Liver (tissue), 7 donors: ENCODE measurements at regions not wholly inside any gene's neighbourhood (a gene's known extent, or its start where the extent isn't known, plus 50 kb on each side); places are given as distances from the start of the nearest gene placed in this dataset.

Experiments used
- DNase-seq: peaks from one replicate; pipeline ENCODE4 v3.0.0-alpha.2; 2017; ENCODE audit warnings: low spot score
- H3K27ac ChIP-seq, 2 donors: one replicate each; pipeline ENCODE4 v1.7.0; 2013; ENCODE audit warnings: inconsistent platforms in 2 of 2, low read length in 2 of 2, control low read depth in 1 of 2, low read depth in 1 of 2, mild to moderate bottlenecking in 1 of 2
- H3K27me3 ChIP-seq, 4 donors: one replicate each; pipeline versions ENCODE4 v1.6.1 to v1.7.0; 2013; ENCODE audit warnings: low read length in 3 of 4, inconsistent platforms in 1 of 4, mild to moderate bottlenecking in 1 of 4, moderate library complexity in 1 of 4; ENCODE audit not compliant: control insufficient read depth in 4 of 4, insufficient read depth in 4 of 4
- H3K36me3 ChIP-seq, 4 donors: one replicate each; pipeline versions ENCODE4 v1.6.1 to v1.7.0; 2013; ENCODE audit warnings: low read length in 3 of 4, mild to moderate bottlenecking in 3 of 4, low read depth in 1 of 4, moderate library complexity in 1 of 4; ENCODE audit not compliant: control insufficient read depth in 4 of 4, insufficient read depth in 3 of 4
- H3K4me1 ChIP-seq, 4 donors: one replicate each; pipeline versions ENCODE4 v1.6.1 to v1.7.0; 2013; ENCODE audit warnings: low read length in 3 of 4, mild to moderate bottlenecking in 3 of 4, moderate library complexity in 1 of 4; ENCODE audit not compliant: control insufficient read depth in 4 of 4, insufficient read depth in 4 of 4
- H3K4me3 ChIP-seq, 3 donors: one replicate each; pipeline versions ENCODE4 v1.6.1 to v1.7.0; 2013; ENCODE audit warnings: low read length in 3 of 3, control low read depth in 1 of 3, low read depth in 1 of 3, mild to moderate bottlenecking in 1 of 3
- H3K9ac ChIP-seq, 2 donors: one replicate each; pipeline ENCODE4 v1.7.0; 2013; ENCODE audit warnings: low read length in 2 of 2, mild to moderate bottlenecking in 2 of 2, moderate library complexity in 2 of 2, control low read depth in 1 of 2, low read depth in 1 of 2
- H3K9me3 ChIP-seq, 4 donors: one replicate each; pipeline versions ENCODE4 v1.6.1 to v1.7.0; 2013; ENCODE audit warnings: low read length in 3 of 4; ENCODE audit not compliant: control insufficient read depth in 4 of 4
- EGR1 ChIP-seq, 2 donors: IDR thresholded peaks; 2 replicates each; pipeline ENCODE4 v1.6.1; 2016 to 2018; ENCODE audit warnings: antibody characterized with exemption in 2 of 2, low read depth in 2 of 2
- HNF4A ChIP-seq, 2 donors: conservative IDR thresholded peaks; 2 replicates each; pipeline ENCODE4 v1.6.1; 2016; ENCODE audit warnings: antibody characterized with exemption in 2 of 2, mild to moderate bottlenecking in 2 of 2
- NR2F2 ChIP-seq: IDR thresholded peaks from 2 replicates; pipeline ENCODE4 v1.6.1; 2016; ENCODE audit warnings: antibody characterized with exemption
- RAD21 ChIP-seq, 2 donors: IDR thresholded peaks; 2 replicates each; pipeline ENCODE4 v1.6.1; 2016; ENCODE audit warnings: antibody characterized with exemption in 2 of 2, mild to moderate bottlenecking in 2 of 2
- RXRA ChIP-seq, 2 donors: IDR thresholded peaks; 2 replicates each; pipeline ENCODE4 v1.6.1; 2017 to 2018; ENCODE audit warnings: antibody characterized with exemption in 2 of 2, mild to moderate bottlenecking in 1 of 2
- YY1 ChIP-seq: IDR thresholded peaks from 2 replicates; pipeline ENCODE4 v1.6.1; 2016; ENCODE audit warnings: antibody characterized with exemption, mild to moderate bottlenecking
- WGBS: extraction: QIAGEN DNeasy Blood & Tissue Kit; methylation state at CpG from one replicate; pipeline ENCODE4 v1.1.7; 2013; 5-methylcytosine and 5-hydroxymethylcytosine counted together
- TF ChIP-seq, protein P1 (sequence below): IDR thresholded peaks from 2 replicates; pipeline ENCODE4 v1.6.1; 2016; ENCODE audit warnings: antibody characterized with exemption
- TF ChIP-seq, protein P2 (sequence below): IDR thresholded peaks from 2 replicates; pipeline ENCODE4 v1.6.1; 2016; ENCODE audit warnings: antibody characterized with exemption
- TF ChIP-seq, protein P3 (sequence below): IDR thresholded peaks from 2 replicates; pipeline ENCODE4 v1.6.1; 2016; ENCODE audit warnings: antibody characterized with exemption
- donor health status: healthy.
- donor health status: healthy.
- donor health status: healthy.
- donor health status: healthy.

DNA sequence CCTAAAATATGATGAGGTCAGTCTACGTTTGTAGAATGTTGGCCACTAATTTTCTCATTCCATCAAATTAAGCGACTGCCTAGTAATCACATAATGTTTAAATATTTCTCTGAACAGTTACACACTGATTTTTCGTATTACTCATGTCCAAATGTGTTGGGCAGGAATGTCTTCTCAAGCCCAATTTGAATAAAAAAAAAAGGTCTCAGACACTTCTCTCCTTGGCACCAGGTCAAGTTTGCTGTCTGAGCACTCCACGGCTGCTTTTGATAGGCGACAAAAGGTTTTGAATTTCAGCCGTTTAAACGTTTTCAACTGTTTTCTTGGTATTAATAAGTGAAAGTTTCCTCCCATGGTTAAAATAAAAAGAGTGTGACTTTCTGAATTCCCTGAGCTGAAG is 542.1 kb downstream of the IRX1 start (continued):
- TF ChIP-seq, protein P1, sequence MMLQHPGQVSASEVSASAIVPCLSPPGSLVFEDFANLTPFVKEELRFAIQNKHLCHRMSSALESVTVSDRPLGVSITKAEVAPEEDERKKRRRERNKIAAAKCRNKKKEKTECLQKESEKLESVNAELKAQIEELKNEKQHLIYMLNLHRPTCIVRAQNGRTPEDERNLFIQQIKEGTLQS = no peak
- TF ChIP-seq, protein P2, sequence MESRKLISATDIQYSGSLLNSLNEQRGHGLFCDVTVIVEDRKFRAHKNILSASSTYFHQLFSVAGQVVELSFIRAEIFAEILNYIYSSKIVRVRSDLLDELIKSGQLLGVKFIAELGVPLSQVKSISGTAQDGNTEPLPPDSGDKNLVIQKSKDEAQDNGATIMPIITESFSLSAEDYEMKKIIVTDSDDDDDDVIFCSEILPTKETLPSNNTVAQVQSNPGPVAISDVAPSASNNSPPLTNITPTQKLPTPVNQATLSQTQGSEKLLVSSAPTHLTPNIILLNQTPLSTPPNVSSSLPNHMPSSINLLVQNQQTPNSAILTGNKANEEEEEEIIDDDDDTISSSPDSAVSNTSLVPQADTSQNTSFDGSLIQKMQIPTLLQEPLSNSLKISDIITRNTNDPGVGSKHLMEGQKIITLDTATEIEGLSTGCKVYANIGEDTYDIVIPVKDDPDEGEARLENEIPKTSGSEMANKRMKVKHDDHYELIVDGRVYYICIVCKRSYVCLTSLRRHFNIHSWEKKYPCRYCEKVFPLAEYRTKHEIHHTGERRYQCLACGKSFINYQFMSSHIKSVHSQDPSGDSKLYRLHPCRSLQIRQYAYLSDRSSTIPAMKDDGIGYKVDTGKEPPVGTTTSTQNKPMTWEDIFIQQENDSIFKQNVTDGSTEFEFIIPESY = no peak
- TF ChIP-seq, protein P3, sequence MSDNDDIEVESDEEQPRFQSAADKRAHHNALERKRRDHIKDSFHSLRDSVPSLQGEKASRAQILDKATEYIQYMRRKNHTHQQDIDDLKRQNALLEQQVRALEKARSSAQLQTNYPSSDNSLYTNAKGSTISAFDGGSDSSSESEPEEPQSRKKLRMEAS = no peak

DNA sequence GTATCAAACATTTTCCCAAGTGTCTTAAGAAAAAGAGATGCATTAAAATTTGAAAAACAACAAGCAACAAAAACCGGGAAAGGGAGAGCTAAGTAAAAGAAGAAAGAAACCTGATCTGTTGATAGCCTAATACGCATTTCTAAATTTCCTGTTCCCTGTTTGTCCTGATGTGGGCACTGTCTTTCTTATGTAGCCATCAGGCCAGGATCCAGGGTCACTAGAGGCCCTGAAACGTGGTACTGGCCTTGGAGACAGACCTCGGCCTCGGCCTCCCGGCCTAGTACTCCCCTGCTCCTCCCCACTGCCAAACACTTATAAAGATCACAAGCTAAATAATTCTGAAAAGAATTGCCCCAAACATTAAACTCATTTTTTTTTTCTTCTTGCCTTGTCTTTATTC is 547.2 kb downstream of the IRX1 start:
- Histone ChIP-seq H3K9me3 (peaks cover 0 to 6% (median 0%) of the 10 kb centered on the region in 4 donors), H3K27me3 (no peaks in the 10 kb centered on the region), H3K27ac (no peak overlapping the region), H3K36me3 (no peaks in the 10 kb centered on the region), H3K4me1 (no peaks in the 10 kb centered on the region), H3K4me3 (no peak overlapping the region), H3K9ac (no peak overlapping the region)
- no peak for DNase-seq
- TF ChIP-seq YY1 (no peak), RAD21 (IDR thresholded peaks at IDR 0.05) (no peak), RXRA (IDR thresholded peaks at IDR 0.05) (no peak)
- 45% methylated on average over 6 of the region's 6 CpGs for WGBS

DNA sequence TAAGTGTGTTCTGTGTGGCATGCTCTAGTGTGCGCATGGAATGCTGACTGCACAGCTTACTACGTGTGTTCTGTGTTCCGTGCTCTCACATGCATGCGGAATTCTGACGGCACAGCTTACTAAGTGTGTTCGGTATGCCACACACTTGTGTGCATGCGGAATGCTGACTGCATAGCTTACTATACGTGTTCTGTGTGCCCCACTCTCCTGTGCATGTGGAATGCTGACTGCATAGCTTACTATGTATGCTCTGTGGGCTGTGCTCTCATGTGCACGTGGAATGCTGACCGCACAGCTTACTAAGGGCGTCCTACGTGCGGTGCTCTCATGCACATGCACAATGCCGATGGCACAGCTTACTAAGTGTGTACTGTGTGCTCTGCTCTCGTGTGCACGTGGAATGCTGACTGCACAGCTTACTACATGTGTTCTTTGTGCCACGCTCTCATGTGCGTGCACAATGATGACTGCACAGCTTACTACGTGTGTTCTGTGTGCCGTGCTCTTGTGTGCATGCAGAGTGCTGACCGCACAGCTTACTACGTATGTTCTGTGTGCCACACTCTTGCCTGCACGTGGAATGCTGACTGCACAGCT is 548.9 kb downstream of the IRX1 start:
- 89% methylated on average over 23 of the region's 23 CpGs for WGBS
- TF ChIP-seq, protein P3 = no peak
- H3K4me3 ChIP-seq = no peak overlapping the region
- H3K27ac ChIP-seq = no peak overlapping the region
- no peak overlapping the region for H3K9ac ChIP-seq
- H3K4me1 ChIP-seq = no peaks in the 10 kb centered on the region
- H3K36me3 ChIP-seq = no peaks in the 10 kb centered on the region
- DNase-seq = no peak
- H3K9me3 ChIP-seq = peaks cover 0 to 6% (median 0%) of the 10 kb centered on the region in 4 donors
- no peaks in the 10 kb centered on the region for H3K27me3 ChIP-seq

DNA sequence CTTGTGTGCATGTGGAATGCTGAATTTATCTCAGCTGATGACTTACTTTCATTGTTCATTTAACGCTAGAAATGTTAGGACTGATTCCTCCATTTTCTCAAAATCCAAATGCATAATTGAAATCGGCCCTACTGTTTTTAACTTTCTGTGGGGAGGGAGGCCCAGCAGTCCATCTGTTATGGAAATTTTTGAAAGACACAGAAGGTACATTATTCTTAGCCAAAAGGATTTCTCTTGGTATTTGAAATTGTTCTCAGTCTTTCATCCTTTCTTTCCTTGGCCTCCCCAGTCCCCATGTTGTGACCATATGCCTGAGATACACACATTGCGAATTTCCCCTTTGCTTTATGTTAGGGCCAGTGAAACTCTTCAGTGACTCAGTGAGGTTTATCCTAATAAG is 549.9 kb downstream of the IRX1 start:
- no peak for TF ChIP-seq EGR1 (IDR thresholded peaks at IDR 0.05; ENCODE audit: low read depth in 2 of 2)
- no peak for TF ChIP-seq NR2F2
- TF ChIP-seq RAD21 (IDR thresholded peaks at IDR 0.05) = no peak
- no peak for TF ChIP-seq HNF4A (conservative IDR thresholded peaks at IDR 0.05)
- TF ChIP-seq YY1 = no peak
- H3K9ac ChIP-seq = no peak overlapping the region
- H3K9me3 ChIP-seq = peaks cover 0 to 6% (median 0%) of the 10 kb centered on the region in 4 donors
- no peaks in the 10 kb centered on the region for H3K27me3 ChIP-seq
- no peak overlapping the region for H3K27ac ChIP-seq
- H3K4me1 ChIP-seq = no peaks in the 10 kb centered on the region
- DNase-seq = no peak
- no peaks in the 10 kb centered on the region for H3K36me3 ChIP-seq
- 73% methylated on average over 3 of the region's 3 CpGs for WGBS
- H3K4me3 ChIP-seq = no peak overlapping the region
